ENCODE measurements at regions not wholly inside any gene's neighbourhood (a gene's known extent, or its start where the extent isn't known, plus 50 kb on each side); places are given as distances from the start of the nearest gene placed in this dataset.
"Not testable (repeated sequence)": the region's sequence is repeated elsewhere in the genome, so short reads cannot be mapped to it uniquely, and the experiment has no call there.

- no peak overlapping the region for H3K27ac ChIP-seq
- no peak for TF ChIP-seq CTCF (conservative IDR thresholded peaks at IDR 0.05)
Measured at GRCh38 chrX:144715337-144715736, 532.0 kb upstream of the SPANXN1 start.

- TF ChIP-seq CTCF (conservative IDR thresholded peaks at IDR 0.05): no peak
- H3K27ac ChIP-seq: no peak overlapping the region
Measured at GRCh38 chrX:144716187-144716586, 531.1 kb upstream of the SPANXN1 start.

- no peak overlapping the region for H3K27ac ChIP-seq
- TF ChIP-seq CTCF (conservative IDR thresholded peaks at IDR 0.05): no peak
Measured at GRCh38 chrX:144717682-144718081, 529.6 kb upstream of the SPANXN1 start.

GRCh38 chrX:144722307-144722706, 525.0 kb upstream of the SPANXN1 start:
- TF ChIP-seq CTCF (conservative IDR thresholded peaks at IDR 0.05): no peak
- no peak overlapping the region for H3K27ac ChIP-seq

DNA sequence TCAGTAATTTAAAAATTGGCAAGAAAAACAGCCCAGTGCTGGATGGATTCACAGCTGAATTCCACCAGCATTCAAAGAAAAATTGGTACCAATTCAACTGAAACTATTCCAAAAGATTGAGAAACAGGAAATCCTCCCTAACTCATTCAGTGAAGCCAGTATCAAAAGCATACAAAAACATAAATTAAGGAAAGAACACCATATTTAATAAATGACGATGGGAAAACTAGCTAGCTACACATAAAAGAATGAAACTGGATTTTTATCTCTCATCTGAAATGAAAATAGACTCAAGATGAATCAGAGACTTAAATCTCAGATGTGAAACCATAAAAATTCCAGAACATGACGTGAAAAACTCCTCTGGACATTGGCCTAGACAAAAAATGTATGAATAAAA, 516.8 kb upstream of the SPANXN1 start:
- no peak overlapping the region for H3K27ac ChIP-seq
- no peak for TF ChIP-seq CTCF (conservative IDR thresholded peaks at IDR 0.05)

DNA sequence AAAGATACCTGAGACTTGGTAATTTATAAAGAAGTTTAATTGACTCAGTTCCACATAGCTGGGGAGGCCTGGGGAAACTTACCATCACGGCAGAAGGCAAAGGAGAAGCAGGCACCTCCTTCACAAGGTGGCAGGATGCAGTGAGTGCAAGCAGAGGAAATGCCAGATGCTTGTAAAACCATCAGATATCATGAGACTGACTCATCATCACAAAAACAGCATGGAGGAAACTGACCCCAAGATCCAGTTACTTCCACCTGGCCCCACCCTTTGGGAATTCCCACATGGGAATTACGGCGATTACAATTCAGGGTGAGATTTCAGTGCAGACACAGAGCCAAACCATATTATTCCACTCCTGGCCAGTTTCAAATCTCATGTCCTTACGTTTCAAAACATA, 514.7 kb upstream of the SPANXN1 start:
- TF ChIP-seq CTCF (conservative IDR thresholded peaks at IDR 0.05): no peak
- H3K27ac ChIP-seq: no peak overlapping the region

DNA sequence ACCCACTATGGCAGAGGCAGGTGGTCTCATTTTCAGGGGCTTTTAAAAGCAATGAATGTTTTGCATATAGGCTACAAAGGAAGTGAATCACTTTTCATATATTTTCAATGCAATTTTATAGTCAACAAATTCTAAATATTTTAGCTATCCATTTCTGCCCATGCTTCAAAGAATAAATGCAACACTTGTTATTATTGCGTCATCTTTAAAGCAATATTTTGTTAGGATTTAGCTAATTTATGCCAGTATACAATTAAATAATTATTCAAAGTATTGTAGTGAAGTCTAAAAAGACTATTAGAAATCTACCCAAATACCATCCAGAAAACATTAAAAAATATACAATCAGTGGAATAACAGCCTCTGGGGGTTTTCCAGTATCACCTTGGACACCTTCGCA, 509.1 kb upstream of the SPANXN1 start:
- TF ChIP-seq CTCF (conservative IDR thresholded peaks at IDR 0.05): no peak
- no peak overlapping the region for H3K27ac ChIP-seq

- no peak for TF ChIP-seq CTCF (conservative IDR thresholded peaks at IDR 0.05)
- H3K27ac ChIP-seq: no peak overlapping the region
Measured at GRCh38 chrX:144768540-144768939, 478.8 kb upstream of the SPANXN1 start.

- not testable (repeated sequence) for H3K27ac ChIP-seq
Measured at GRCh38 chrX:144783528-144783927, 463.8 kb upstream of the SPANXN1 start.

Data from VCaP (cell line).